ENCODE measurements at regions not wholly inside any gene's neighbourhood (a gene's known extent, or its start where the extent isn't known, plus 50 kb on each side); places are given as distances from the start of the nearest gene placed in this dataset.
A peak's percentile ranks its signal among the peaks of the same experiment; 100 is the strongest.

DNA sequence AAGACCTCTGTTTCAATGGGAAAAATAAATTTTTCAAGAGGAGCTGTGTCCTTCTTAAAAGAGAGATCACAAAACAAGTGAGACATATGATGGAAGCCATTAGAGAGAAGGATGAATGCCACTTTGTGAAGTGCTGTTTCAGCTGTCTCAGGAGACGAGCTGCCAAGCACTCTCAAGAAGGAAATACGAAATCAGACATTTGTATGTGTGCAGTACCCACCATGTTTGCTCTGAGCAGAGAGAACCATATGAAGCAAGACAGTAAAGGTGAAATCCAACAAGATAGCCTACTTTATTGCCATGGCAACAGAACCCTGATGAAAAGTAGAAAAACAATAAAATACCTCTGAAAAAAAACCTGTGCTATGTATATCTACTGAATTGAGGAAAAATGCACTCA is 168.1 kb downstream of the AMY1C start:
- Histone ChIP-seq H3K9me3 (ENCODE audit: control extremely low read depth in 1 of 5, control insufficient read depth in 4 of 5, insufficient read depth in 2 of 5, low read depth in 1 of 5, low read length in 4 of 5) (no peaks in the 10 kb centered on the region), H3K27ac (ENCODE audit: insufficient read depth in 1 of 2, low read depth in 1 of 2, low read length in 2 of 2, poor library complexity in 1 of 2, severe bottlenecking in 2 of 2) (no peak overlapping the region), H3K4me1 (ENCODE audit: control extremely low read depth in 1 of 4, control insufficient read depth in 4 of 4, insufficient read depth in 4 of 4, low read length in 3 of 4) (no peaks in the 10 kb centered on the region), H3K27me3 (replicated peaks in 2 of 5; ENCODE audit: control insufficient read depth in 4 of 5, insufficient read depth in 5 of 5, low read length in 4 of 5) (no peaks in the 10 kb centered on the region), H3K36me3 (ENCODE audit: control insufficient read depth in 4 of 4, insufficient read depth in 4 of 4, low read length in 3 of 4) (no peaks in the 10 kb centered on the region), H3K4me3 (ENCODE audit: control insufficient read depth in 1 of 7, extremely low read depth in 1 of 7, insufficient read depth in 4 of 7, low read depth in 2 of 7, low read length in 6 of 7) (no peak overlapping the region)
- CTCF ChIA-PET = no interaction called here
- POLR2A ChIA-PET = no interaction called here
- no peak for DNase-seq
- 92% methylated on average over 2 of the region's 2 CpGs for WGBS (ENCODE audit: insufficient coverage)

DNA sequence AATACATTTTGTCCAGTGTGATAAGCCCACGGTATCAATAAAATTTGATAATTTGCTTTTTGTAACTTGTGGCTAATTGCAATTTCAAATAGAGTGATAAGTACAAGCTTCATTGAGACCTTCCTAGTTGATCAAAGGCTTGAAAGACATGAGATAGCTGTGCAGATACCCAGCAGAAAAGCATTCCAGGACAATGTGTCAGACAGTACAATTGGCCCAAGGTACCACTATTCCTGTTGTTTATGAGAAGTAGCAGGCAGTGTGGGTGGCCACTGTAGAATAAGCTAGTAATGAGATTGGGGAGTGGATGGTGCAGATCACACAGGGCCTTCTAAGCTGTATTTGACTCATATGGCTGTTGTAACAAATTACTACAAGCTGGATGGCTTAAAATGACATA is 182.2 kb downstream of the AMY1C start:
- H3K9me3 ChIP-seq (ENCODE audit: control extremely low read depth in 1 of 5, control insufficient read depth in 4 of 5, insufficient read depth in 2 of 5, low read depth in 1 of 5, low read length in 4 of 5) = peaks cover 0 to 2% (median 0%) of the 10 kb centered on the region in 5 experiments
- H3K36me3 ChIP-seq (ENCODE audit: control insufficient read depth in 4 of 4, insufficient read depth in 4 of 4, low read length in 3 of 4) = no peaks in the 10 kb centered on the region
- no peak overlapping the region for H3K4me3 ChIP-seq (ENCODE audit: control insufficient read depth in 1 of 7, extremely low read depth in 1 of 7, insufficient read depth in 4 of 7, low read depth in 2 of 7, low read length in 6 of 7)
- H3K27ac ChIP-seq (ENCODE audit: insufficient read depth in 1 of 2, low read depth in 1 of 2, low read length in 2 of 2, poor library complexity in 1 of 2, severe bottlenecking in 2 of 2) = no peak overlapping the region
- no peak for DNase-seq
- CTCF ChIA-PET = interaction anchor here (0.6 kb wide), 1 partner anchor 759 kb away, joined by 3 read pairs; no protein-coding TSS in a partner anchor
- H3K4me1 ChIP-seq (ENCODE audit: control extremely low read depth in 1 of 4, control insufficient read depth in 4 of 4, insufficient read depth in 4 of 4, low read length in 3 of 4) = no peaks in the 10 kb centered on the region
- no peaks in the 10 kb centered on the region for H3K27me3 ChIP-seq (replicated peaks in 2 of 5; ENCODE audit: control insufficient read depth in 4 of 5, insufficient read depth in 5 of 5, low read length in 4 of 5)
- whole genome bisulfite sequencing (ENCODE audit: insufficient coverage) = no CpG with 5 or more reads among the region's 1 CpG
- POLR2A ChIA-PET = no interaction called here

DNA sequence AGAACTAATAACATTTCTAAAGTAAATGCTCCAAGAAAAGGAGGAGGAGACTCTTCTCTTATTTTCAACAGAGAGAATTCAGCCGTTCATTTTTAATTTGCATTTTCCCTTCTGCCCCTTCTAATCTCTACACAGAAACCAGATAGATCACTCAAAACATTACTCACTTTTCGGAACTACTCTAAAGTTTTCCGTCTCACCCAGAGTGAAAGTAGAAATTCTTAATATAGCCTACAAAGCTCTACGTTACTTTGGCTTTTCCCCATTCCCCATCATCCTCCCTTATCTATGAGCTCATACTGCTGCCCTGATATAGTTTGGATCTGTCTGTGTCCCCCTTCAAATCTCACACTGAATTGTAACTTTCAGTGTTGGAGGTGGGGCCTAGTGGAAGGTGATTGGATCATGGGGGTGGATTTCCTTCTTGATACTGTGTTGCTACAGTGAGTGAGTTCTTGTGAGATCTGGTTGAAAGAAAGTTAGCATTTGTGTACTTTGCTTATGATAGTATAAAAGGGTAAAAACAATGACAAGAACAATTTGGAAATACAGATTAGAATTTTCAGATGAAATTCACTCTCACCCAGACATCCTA is 188.2 kb downstream of the AMY1C start:
- Histone ChIP-seq H3K27me3 (replicated peaks in 2 of 5; ENCODE audit: control insufficient read depth in 4 of 5, insufficient read depth in 5 of 5, low read length in 4 of 5) (no peaks in the 10 kb centered on the region), H3K9me3 (ENCODE audit: control extremely low read depth in 1 of 5, control insufficient read depth in 4 of 5, insufficient read depth in 2 of 5, low read depth in 1 of 5, low read length in 4 of 5) (no peaks in the 10 kb centered on the region), H3K4me3 (ENCODE audit: control insufficient read depth in 1 of 7, extremely low read depth in 1 of 7, insufficient read depth in 4 of 7, low read depth in 2 of 7, low read length in 6 of 7) (no peak overlapping the region), H3K27ac (ENCODE audit: insufficient read depth in 1 of 2, low read depth in 1 of 2, low read length in 2 of 2, poor library complexity in 1 of 2, severe bottlenecking in 2 of 2) (no peak overlapping the region), H3K4me1 (ENCODE audit: control extremely low read depth in 1 of 4, control insufficient read depth in 4 of 4, insufficient read depth in 4 of 4, low read length in 3 of 4) (no peaks in the 10 kb centered on the region), H3K36me3 (ENCODE audit: control insufficient read depth in 4 of 4, insufficient read depth in 4 of 4, low read length in 3 of 4) (no peaks in the 10 kb centered on the region)
- ChIA-PET CTCF (no interaction called here), POLR2A (no interaction called here)
- 72% methylated on average over 2 of the region's 4 CpGs for WGBS (ENCODE audit: insufficient coverage)
- DNase-seq = peak in 1 of 3 donors; percentile 11

DNA sequence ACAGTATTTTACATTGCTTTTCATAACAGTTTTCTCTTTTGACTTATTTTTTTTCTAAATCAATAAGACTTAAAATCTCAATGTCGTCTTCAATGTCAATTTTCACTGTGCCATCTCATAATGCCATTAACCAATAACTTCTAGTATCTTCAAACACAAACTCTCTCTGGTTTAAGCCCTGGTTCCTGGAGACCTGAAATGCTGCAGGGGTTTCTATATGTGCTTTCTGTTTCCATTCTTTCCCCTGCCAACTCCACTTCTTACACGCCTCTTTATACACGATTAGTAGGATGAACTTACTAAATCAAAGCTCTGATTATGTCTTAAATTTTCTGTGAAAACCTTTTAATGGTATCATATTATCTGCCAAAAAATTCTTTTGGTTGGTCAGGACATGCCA is 191.4 kb downstream of the AMY1C start:
- DNase-seq = peak in 1 of 3 donors; percentile 7
- 0% methylated on average over 1 of the region's 3 CpGs for whole genome bisulfite sequencing (ENCODE audit: insufficient coverage)
- Histone ChIP-seq H3K27me3 (replicated peaks in 2 of 5; ENCODE audit: control insufficient read depth in 4 of 5, insufficient read depth in 5 of 5, low read length in 4 of 5) (no peaks in the 10 kb centered on the region), H3K27ac (ENCODE audit: insufficient read depth in 1 of 2, low read depth in 1 of 2, low read length in 2 of 2, poor library complexity in 1 of 2, severe bottlenecking in 2 of 2) (no peak overlapping the region), H3K4me3 (ENCODE audit: control insufficient read depth in 1 of 7, extremely low read depth in 1 of 7, insufficient read depth in 4 of 7, low read depth in 2 of 7, low read length in 6 of 7) (peak overlapping the region in 1 of 7 experiments; percentile 34), H3K4me1 (ENCODE audit: control extremely low read depth in 1 of 4, control insufficient read depth in 4 of 4, insufficient read depth in 4 of 4, low read length in 3 of 4) (no peaks in the 10 kb centered on the region), H3K9me3 (ENCODE audit: control extremely low read depth in 1 of 5, control insufficient read depth in 4 of 5, insufficient read depth in 2 of 5, low read depth in 1 of 5, low read length in 4 of 5) (no peaks in the 10 kb centered on the region), H3K36me3 (ENCODE audit: control insufficient read depth in 4 of 4, insufficient read depth in 4 of 4, low read length in 3 of 4) (no peaks in the 10 kb centered on the region)
- POLR2A ChIA-PET = interaction anchor here (0.7 kb wide), 1 partner anchor 46 kb away, joined by 3 read pairs; no protein-coding TSS in a partner anchor
- CTCF ChIA-PET = no interaction called here

DNA sequence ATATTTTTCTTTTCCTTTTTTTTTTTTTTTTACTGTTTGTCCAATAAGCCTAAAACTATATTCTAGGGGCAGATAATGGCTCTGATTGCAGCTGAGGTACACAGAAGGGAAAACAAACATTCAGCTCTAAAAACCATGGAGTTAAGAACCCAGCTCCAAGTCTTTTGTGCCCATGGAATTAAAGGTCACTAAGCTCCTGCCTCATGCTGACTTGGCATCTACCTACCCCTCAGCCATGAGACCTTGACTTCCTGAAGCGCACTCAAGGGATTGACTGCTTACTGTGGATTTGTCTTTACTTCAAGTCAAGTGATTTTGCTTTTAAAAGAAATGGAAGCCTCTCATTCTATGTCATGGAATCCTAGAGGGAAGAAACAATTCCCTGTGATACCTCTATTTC is 192.3 kb downstream of the AMY1C start:
- Histone ChIP-seq H3K36me3 (ENCODE audit: control insufficient read depth in 4 of 4, insufficient read depth in 4 of 4, low read length in 3 of 4) (no peaks in the 10 kb centered on the region), H3K27ac (ENCODE audit: insufficient read depth in 1 of 2, low read depth in 1 of 2, low read length in 2 of 2, poor library complexity in 1 of 2, severe bottlenecking in 2 of 2) (no peak overlapping the region), H3K9me3 (ENCODE audit: control extremely low read depth in 1 of 5, control insufficient read depth in 4 of 5, insufficient read depth in 2 of 5, low read depth in 1 of 5, low read length in 4 of 5) (no peaks in the 10 kb centered on the region), H3K4me1 (ENCODE audit: control extremely low read depth in 1 of 4, control insufficient read depth in 4 of 4, insufficient read depth in 4 of 4, low read length in 3 of 4) (no peaks in the 10 kb centered on the region), H3K27me3 (replicated peaks in 2 of 5; ENCODE audit: control insufficient read depth in 4 of 5, insufficient read depth in 5 of 5, low read length in 4 of 5) (no peaks in the 10 kb centered on the region), H3K4me3 (ENCODE audit: control insufficient read depth in 1 of 7, extremely low read depth in 1 of 7, insufficient read depth in 4 of 7, low read depth in 2 of 7, low read length in 6 of 7) (no peak overlapping the region)
- CTCF ChIA-PET = no interaction called here
- WGBS (ENCODE audit: insufficient coverage) = no CpG with 5 or more reads among the region's 1 CpG
- no peak for DNase-seq
- POLR2A ChIA-PET = no interaction called here

DNA sequence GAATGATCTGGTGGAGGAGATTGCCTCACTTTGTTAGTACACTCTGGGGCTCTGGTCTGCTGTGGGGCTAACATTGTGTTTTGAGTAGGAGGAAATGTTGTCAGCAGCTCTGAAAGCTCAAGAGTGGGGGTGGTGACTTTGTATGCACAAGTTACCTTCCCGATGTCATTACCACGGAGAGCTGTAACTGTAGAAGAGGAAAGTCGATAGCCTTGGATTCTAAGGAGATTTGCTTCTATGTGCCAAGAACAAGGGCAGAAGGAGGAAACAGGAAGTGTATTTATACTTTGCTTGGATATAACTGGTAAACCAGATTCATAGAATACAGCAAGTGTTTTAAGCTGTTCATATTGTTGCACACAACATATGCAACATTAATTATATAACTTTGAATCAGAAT is 196.1 kb downstream of the AMY1C start:
- Histone ChIP-seq H3K27me3 (replicated peaks in 2 of 5; ENCODE audit: control insufficient read depth in 4 of 5, insufficient read depth in 5 of 5, low read length in 4 of 5) (no peaks in the 10 kb centered on the region), H3K36me3 (ENCODE audit: control insufficient read depth in 4 of 4, insufficient read depth in 4 of 4, low read length in 3 of 4) (no peaks in the 10 kb centered on the region), H3K27ac (ENCODE audit: insufficient read depth in 1 of 2, low read depth in 1 of 2, low read length in 2 of 2, poor library complexity in 1 of 2, severe bottlenecking in 2 of 2) (no peak overlapping the region), H3K4me3 (ENCODE audit: control insufficient read depth in 1 of 7, extremely low read depth in 1 of 7, insufficient read depth in 4 of 7, low read depth in 2 of 7, low read length in 6 of 7) (no peak overlapping the region), H3K9me3 (ENCODE audit: control extremely low read depth in 1 of 5, control insufficient read depth in 4 of 5, insufficient read depth in 2 of 5, low read depth in 1 of 5, low read length in 4 of 5) (no peaks in the 10 kb centered on the region), H3K4me1 (ENCODE audit: control extremely low read depth in 1 of 4, control insufficient read depth in 4 of 4, insufficient read depth in 4 of 4, low read length in 3 of 4) (no peaks in the 10 kb centered on the region)
- WGBS (ENCODE audit: insufficient coverage) = 50% methylated on average over 3 of the region's 3 CpGs
- no peak for DNase-seq
- POLR2A ChIA-PET = no interaction called here
- CTCF ChIA-PET = interaction anchor here (1.1 to 1.8 kb wide), 2 partner anchors 14 to 187 kb away, joined by 3 to 5 read pairs; no protein-coding TSS in a partner anchor

DNA sequence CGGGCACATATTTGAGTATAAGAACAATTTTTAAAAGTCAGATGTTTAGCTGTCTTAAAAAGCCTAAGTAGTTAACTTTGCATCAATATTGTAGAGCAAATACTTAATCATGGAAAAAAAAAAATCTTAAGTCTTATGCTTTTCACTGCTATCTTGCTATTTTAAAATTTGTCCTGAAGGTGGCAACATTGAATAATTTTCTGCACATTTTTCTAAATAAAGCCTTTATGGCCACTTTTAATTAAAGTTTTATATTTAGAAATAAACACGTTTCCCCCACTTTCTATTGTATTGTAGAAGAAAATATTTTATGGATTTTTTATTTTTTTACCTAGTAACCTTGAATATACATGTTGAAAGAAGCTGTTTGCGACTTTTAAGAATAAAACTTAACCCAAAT is 198.8 kb downstream of the AMY1C start:
- H3K4me3 ChIP-seq (ENCODE audit: control insufficient read depth in 1 of 7, extremely low read depth in 1 of 7, insufficient read depth in 4 of 7, low read depth in 2 of 7, low read length in 6 of 7) = no peak overlapping the region
- no peak overlapping the region for H3K27ac ChIP-seq (ENCODE audit: insufficient read depth in 1 of 2, low read depth in 1 of 2, low read length in 2 of 2, poor library complexity in 1 of 2, severe bottlenecking in 2 of 2)
- H3K9me3 ChIP-seq (ENCODE audit: control extremely low read depth in 1 of 5, control insufficient read depth in 4 of 5, insufficient read depth in 2 of 5, low read depth in 1 of 5, low read length in 4 of 5) = no peaks in the 10 kb centered on the region
- POLR2A ChIA-PET = no interaction called here
- peak; percentile 13 to 41 (median 28) for DNase-seq
- no peaks in the 10 kb centered on the region for H3K27me3 ChIP-seq (replicated peaks in 2 of 5; ENCODE audit: control insufficient read depth in 4 of 5, insufficient read depth in 5 of 5, low read length in 4 of 5)
- H3K36me3 ChIP-seq (ENCODE audit: control insufficient read depth in 4 of 4, insufficient read depth in 4 of 4, low read length in 3 of 4) = no peaks in the 10 kb centered on the region
- WGBS (ENCODE audit: insufficient coverage) = no CpG with 5 or more reads among the region's 3 CpGs
- CTCF ChIA-PET = interaction anchor here (0.7 to 2.5 kb wide), 2 partner anchors 78 to 183 kb away, joined by 3 to 17 read pairs; no protein-coding TSS in a partner anchor
- no peaks in the 10 kb centered on the region for H3K4me1 ChIP-seq (ENCODE audit: control extremely low read depth in 1 of 4, control insufficient read depth in 4 of 4, insufficient read depth in 4 of 4, low read length in 3 of 4)
